Heart left ventricle (tissue), 16 donors: ENCODE measurements at regions not wholly inside any gene's neighbourhood (a gene's known extent, or its start where the extent isn't known, plus 50 kb on each side); places are given as distances from the start of the nearest gene placed in this dataset.

ENCODE experiments used
- ATAC-seq, 4 donors: fragments of 200-7000 bp; cut with Tn5 transposase; one replicate each; pipeline ENCODE4 v1.9.1; 2020 to 2022; ENCODE audit warnings: moderate library complexity in 4 of 4, mild to moderate bottlenecking in 3 of 4, moderate number of reproducible peaks in 1 of 4
- DNase-seq, 5 donors: peaks; one replicate each; pipeline ENCODE4 v3.0.0-alpha.2; 2020
- H3K27ac ChIP-seq, 12 donors: fragments of 200-600 bp; sonication (generic) in 4 of 12; one replicate each; pipeline versions ENCODE4 v1.5.0 to v1.8.0; 2016 to 2022; ENCODE audit warnings: mild to moderate bottlenecking in 2 of 12
- H3K27me3 ChIP-seq, 9 donors: fragments of 200-600 bp; sonication (generic) in 2 of 9; one replicate each; pipeline versions ENCODE4 v1.5.1 to v1.8.0; 2016 to 2022; ENCODE audit warnings: mild to moderate bottlenecking in 3 of 9
- H3K36me3 ChIP-seq, 9 donors: fragments of 200-600 bp; sonication (generic) in 2 of 9; one replicate each; pipeline versions ENCODE4 v1.5.0 to v1.8.0; 2018 to 2022; ENCODE audit warnings: mild to moderate bottlenecking in 2 of 9
- H3K4me1 ChIP-seq, 12 donors: fragments of 200-600 bp; sonication (generic) in 4 of 12; one replicate each; pipeline versions ENCODE4 v1.5.0 to v1.8.0; 2016 to 2022; ENCODE audit warnings: mild to moderate bottlenecking in 3 of 12
- H3K4me3 ChIP-seq, 12 donors: fragments of 200-600 bp; sonication (generic) in 4 of 12; one replicate each; pipeline versions ENCODE4 v1.5.0 to v1.8.0; 2017 to 2022; ENCODE audit warnings: mild to moderate bottlenecking in 9 of 12, moderate library complexity in 4 of 12
- H3K9me3 ChIP-seq, 12 donors: fragments of 200-600 bp; sonication (generic) in 4 of 12; one replicate each; pipeline versions ENCODE4 v1.5.0 to v1.8.0; 2016 to 2022; ENCODE audit warnings: mild to moderate bottlenecking in 1 of 12
- CTCF ChIP-seq, 12 donors: fragments of 200-600 bp; sonication (generic) in 4 of 12; IDR thresholded peaks; one replicate each; pipeline versions ENCODE4 v1.5.0 to v1.8.0; 2018 to 2022; ENCODE audit warnings: antibody characterized with exemption in 12 of 12, mild to moderate bottlenecking in 5 of 12
- POLR2A ChIP-seq, 2 donors: fragments of 450-650 bp; IDR thresholded peaks; one replicate each; pipeline ENCODE4 v1.6.1; 2017; ENCODE audit warnings: antibody characterized with exemption in 2 of 2, mild to moderate bottlenecking in 2 of 2, moderate library complexity in 2 of 2
- WGBS, 4 donors: extraction: QIAGEN DNeasy Blood & Tissue Kit in 2 of 4; methylation state at CpG; one replicate each; pipeline versions ENCODE4 v1.1.5 to v1.1.7; 2013 to 2018; 5-methylcytosine and 5-hydroxymethylcytosine counted together
- intact Hi-C, 10 donors: fragments of 100-400 bp; cut with DNase I; formaldehyde crosslinking; loops; one replicate each; pipeline versions ENCODE4 v1.11.1 to v1.14.2; 2022
- donor health status: ischemic (EF 13 %, LVEDD 7.1; RV severe dilation, severe dysfunction).
- donor health status: healthy with polysubstance abuse.
- donor health status: DM: no; HTN: yes; CAD: no.
- donor health status: DM: no; HTN: no; CAD: no.
- donor health status: ischemic (EF 25% LVEDD 6.9; RV normal size, moderate dysfunction).
- donor health status: ischemic (EF 25% LVEDD 5.7; RV mildly dilated, moderate dysfunction).
- donor health status: healthy.
- donor health status: DM: yes; HTN: yes; CAD: no.
- donor health status: ischemic (EF 35%, LVEDD 5.7; RV mildly dilated, moderate dysfunction).
- donor health status: nonischemic (EF 11% LVEDD 7.7; RV severe dilation, severe dysfunction).
- donor health status: DM: yes; HTN: yes; CAD: no.
- donor health status: PGD.
- donor health status: ischemic (EF 29% LVEDD 5.4; RV normal size, mild dysfunction).
- donor health status: nonischemic (EF 23%, LVEDD 6.1; RV moderate dilation, normal function).

- H3K36me3 ChIP-seq, result no peaks in the 10 kb centered on the region
- H3K27me3 ChIP-seq, result no peaks in the 10 kb centered on the region
- intact Hi-C loops, result no loop called here
- H3K27ac ChIP-seq, result no peak overlapping the region
- TF ChIP-seq POLR2A (IDR thresholded peaks at IDR 0.05) (no peak), CTCF (IDR thresholded peaks at IDR 0.05) (no peak)
- ATAC-seq (no peak), DNase-seq (no peak)
- H3K4me3 ChIP-seq, result no peak overlapping the region
- WGBS, 4 donors, result 76 to 81% (median 77%) methylated on average over 2 of the region's 2 CpGs
- no peaks in the 10 kb centered on the region for H3K9me3 ChIP-seq
- H3K4me1 ChIP-seq, result no peaks in the 10 kb centered on the region
Observed at GRCh38 chr18:66780609-66781008, 176.7 kb upstream of the CDH19 start.

GRCh38 chr18:66778048-66778447, 174.2 kb upstream of the CDH19 start:
- Histone ChIP-seq H3K36me3 (no peaks in the 10 kb centered on the region), H3K4me1 (no peaks in the 10 kb centered on the region), H3K27ac (no peak overlapping the region), H3K4me3 (no peak overlapping the region), H3K27me3 (no peaks in the 10 kb centered on the region), H3K9me3 (no peaks in the 10 kb centered on the region)
- 85 to 91% (median 88%) methylated on average over 3 of the region's 3 CpGs for WGBS, 4 donors
- TF ChIP-seq CTCF (IDR thresholded peaks at IDR 0.05), result no peak
- no peak for TF ChIP-seq POLR2A (IDR thresholded peaks at IDR 0.05)
- no peak for DNase-seq
- no peak for ATAC-seq
- intact Hi-C loops, result no loop called here

GRCh38 chr18:66769375-66769774, 165.5 kb upstream of the CDH19 start:
- no peaks in the 10 kb centered on the region for H3K27me3 ChIP-seq
- 67 to 72% (median 72%) methylated on average over 4 of the region's 4 CpGs for WGBS, 4 donors
- ATAC-seq, result no peak
- intact Hi-C loops, result no loop called here
- H3K4me1 ChIP-seq, result no peaks in the 10 kb centered on the region
- TF ChIP-seq CTCF (IDR thresholded peaks at IDR 0.05) (no peak), POLR2A (IDR thresholded peaks at IDR 0.05) (no peak)
- H3K4me3 ChIP-seq, result no peak overlapping the region
- no peaks in the 10 kb centered on the region for H3K9me3 ChIP-seq
- H3K27ac ChIP-seq, result no peak overlapping the region
- no peaks in the 10 kb centered on the region for H3K36me3 ChIP-seq
- no peak for DNase-seq

GRCh38 chr18:66764230-66764629, 160.3 kb upstream of the CDH19 start:
- DNase-seq, result peak in 3 of 5 donors; percentile 21 to 43 (median 26)
- TF ChIP-seq CTCF (IDR thresholded peaks at IDR 0.05) (no peak), POLR2A (IDR thresholded peaks at IDR 0.05) (no peak)
- Histone ChIP-seq H3K4me1 (no peaks in the 10 kb centered on the region), H3K9me3 (no peaks in the 10 kb centered on the region), H3K36me3 (no peaks in the 10 kb centered on the region), H3K27ac (peak overlapping the region in 1 of 12 donors; percentile 23), H3K4me3 (no peak overlapping the region), H3K27me3 (no peaks in the 10 kb centered on the region)
- peak; percentile 61 to 81 (median 68) for ATAC-seq
- 65 to 78% (median 78%) methylated on average over 4 of the region's 4 CpGs for WGBS, 4 donors
- intact Hi-C loops, result no loop called here
